ENCODE measurements at regions not wholly inside any gene's neighbourhood (a gene's known extent, or its start where the extent isn't known, plus 50 kb on each side); places are given as distances from the start of the nearest gene placed in this dataset.
"Not testable (repeated sequence)": the region's sequence is repeated elsewhere in the genome, so short reads cannot be mapped to it uniquely, and the experiment has no call there.

GRCh38 chr6:40881501-40881900 lies 157.5 kb downstream of the UNC5CL start:
- DNase-seq = no peak

GRCh38 chr6:40880906-40881305 lies 158.1 kb downstream of the UNC5CL start:
- DNase-seq = peak; percentile 47 to 59 (median 54)

GRCh38 chr6:40879169-40879568 lies 159.9 kb downstream of the UNC5CL start:
- no peak for DNase-seq

- no peak for DNase-seq
Measured at GRCh38 chr6:40877362-40877761, 161.7 kb downstream of the UNC5CL start.

GRCh38 chr6:40876336-40876735 lies 162.7 kb downstream of the UNC5CL start:
- DNase-seq = no peak

GRCh38 chr6:40874495-40874894 lies 164.5 kb downstream of the UNC5CL start:
- DNase-seq = peak in 1 of 3 donors; percentile 9

- DNase-seq = no peak
Measured at GRCh38 chr6:40871424-40871823, 167.6 kb downstream of the UNC5CL start.

- DNase-seq = not testable (repeated sequence)
Measured at GRCh38 chr6:40868089-40868865, 170.7 kb downstream of the UNC5CL start.

GRCh38 chr6:40867527-40867926 lies 171.5 kb downstream of the UNC5CL start:
- DNase-seq = not testable (repeated sequence)

- not testable (repeated sequence) for DNase-seq
Measured at GRCh38 chr6:40865259-40865658, 173.8 kb downstream of the UNC5CL start.

GRCh38 chr6:40860443-40860842 lies 178.6 kb downstream of the UNC5CL start:
- no peak for DNase-seq

GRCh38 chr6:40856271-40856670 lies 182.8 kb downstream of the UNC5CL start:
- no peak for DNase-seq

GRCh38 chr6:40855168-40855880 lies 183.7 kb downstream of the UNC5CL start:
- no peak for DNase-seq

- no peak for DNase-seq
Measured at GRCh38 chr6:40854592-40854991, 184.4 kb downstream of the UNC5CL start.

GRCh38 chr6:40852779-40853373 lies 186.1 kb downstream of the UNC5CL start:
- peak; percentile 70 to 73 (median 70) for DNase-seq

- DNase-seq = no peak
Measured at GRCh38 chr6:40849546-40849945, 189.5 kb downstream of the UNC5CL start.

GRCh38 chr6:40848868-40849514 lies 190.0 kb downstream of the UNC5CL start:
- DNase-seq = no peak

- no peak for DNase-seq
Measured at GRCh38 chr6:40848038-40848437, 191.0 kb downstream of the UNC5CL start.

- DNase-seq = peak; percentile 27 to 44 (median 43)
Measured at GRCh38 chr6:40845553-40845952, 193.5 kb downstream of the UNC5CL start.

- no peak for DNase-seq
Measured at GRCh38 chr6:40844246-40844645, 194.8 kb downstream of the UNC5CL start.

GRCh38 chr6:40841721-40842120 lies 197.3 kb downstream of the UNC5CL start:
- DNase-seq = no peak

- DNase-seq = no peak
Measured at GRCh38 chr6:40832691-40833090, 206.3 kb downstream of the UNC5CL start.

- DNase-seq = no peak
Measured at GRCh38 chr6:40831381-40831780, 207.6 kb downstream of the UNC5CL start.
